ENCODE measurements at regions not wholly inside any gene's neighbourhood (a gene's known extent, or its start where the extent isn't known, plus 50 kb on each side); places are given as distances from the start of the nearest gene placed in this dataset.
"Not testable (repeated sequence)": the region's sequence is repeated elsewhere in the genome, so short reads cannot be mapped to it uniquely, and the experiment has no call there.

- POLR2A ChIA-PET = no interaction called here
- peaks cover 0 to 4% (median 0%) of the 10 kb centered on the region in 7 donors for H3K4me1 Mint-ChIP-seq
- DNase-seq (no peak), ATAC-seq (no peak)
- H3K4me3 Mint-ChIP-seq = no peak overlapping the region
- H3K36me3 ChIP-seq (ENCODE audit: control insufficient read depth in 2 of 3, insufficient read depth in 3 of 3, low read length in 3 of 3) = no peaks in the 10 kb centered on the region
- H3K27me3 Mint-ChIP-seq = peaks cover 10 to 16% (median 13%) of the 10 kb centered on the region in 5 donors
- intact Hi-C loops (cut with micrococcal nuclease) = no loop called here
- no peak overlapping the region for H3K27ac ChIP-seq (ENCODE audit: low read depth, low read length)
- H3K4me3 ChIP-seq (ENCODE audit: low read length) = no peak overlapping the region
- H3K9me3 Mint-ChIP-seq = peaks cover 0 to 2% (median 0%) of the 10 kb centered on the region in 11 donors
- H3K27me3 ChIP-seq (ENCODE audit: control insufficient read depth in 2 of 2, insufficient read depth in 2 of 2, low read length in 2 of 2) = no peaks in the 10 kb centered on the region
- H3K36me3 Mint-ChIP-seq = no peaks in the 10 kb centered on the region
- H3K9me3 ChIP-seq (ENCODE audit: control insufficient read depth in 2 of 3, low read length in 3 of 3) = no peaks in the 10 kb centered on the region
- H3K4me1 ChIP-seq (ENCODE audit: control insufficient read depth in 2 of 2, insufficient read depth in 2 of 2, low read length in 2 of 2) = no peaks in the 10 kb centered on the region
- CTCF ChIA-PET = no interaction called here
- H3K27ac Mint-ChIP-seq = no peak overlapping the region
Observed at GRCh38 chr6:804771-805170, 111.8 kb upstream of the EXOC2 start.

- ChIA-PET POLR2A (no interaction called here), CTCF (no interaction called here)
- no peak for ATAC-seq
- H3K9me3 ChIP-seq (ENCODE audit: control insufficient read depth in 2 of 3, low read length in 3 of 3) = no peaks in the 10 kb centered on the region
- no peak for DNase-seq
- H3K36me3 Mint-ChIP-seq = no peaks in the 10 kb centered on the region
- H3K27ac ChIP-seq (ENCODE audit: low read depth, low read length) = no peak overlapping the region
- H3K4me3 Mint-ChIP-seq = no peak overlapping the region
- peaks cover 0 to 4% (median 0%) of the 10 kb centered on the region in 7 donors for H3K4me1 Mint-ChIP-seq
- no peaks in the 10 kb centered on the region for H3K27me3 ChIP-seq (ENCODE audit: control insufficient read depth in 2 of 2, insufficient read depth in 2 of 2, low read length in 2 of 2)
- H3K27me3 Mint-ChIP-seq = peaks cover 14 to 19% (median 16%) of the 10 kb centered on the region in 5 donors
- no peaks in the 10 kb centered on the region for H3K4me1 ChIP-seq (ENCODE audit: control insufficient read depth in 2 of 2, insufficient read depth in 2 of 2, low read length in 2 of 2)
- H3K36me3 ChIP-seq (ENCODE audit: control insufficient read depth in 2 of 3, insufficient read depth in 3 of 3, low read length in 3 of 3) = no peaks in the 10 kb centered on the region
- intact Hi-C loops (cut with micrococcal nuclease) = no loop called here
- no peak overlapping the region for H3K27ac Mint-ChIP-seq
- H3K9me3 Mint-ChIP-seq = peaks cover 0 to 2% (median 0%) of the 10 kb centered on the region in 11 donors
- H3K4me3 ChIP-seq (ENCODE audit: low read length) = no peak overlapping the region
Observed at GRCh38 chr6:804317-804716, 111.4 kb upstream of the EXOC2 start.

DNA sequence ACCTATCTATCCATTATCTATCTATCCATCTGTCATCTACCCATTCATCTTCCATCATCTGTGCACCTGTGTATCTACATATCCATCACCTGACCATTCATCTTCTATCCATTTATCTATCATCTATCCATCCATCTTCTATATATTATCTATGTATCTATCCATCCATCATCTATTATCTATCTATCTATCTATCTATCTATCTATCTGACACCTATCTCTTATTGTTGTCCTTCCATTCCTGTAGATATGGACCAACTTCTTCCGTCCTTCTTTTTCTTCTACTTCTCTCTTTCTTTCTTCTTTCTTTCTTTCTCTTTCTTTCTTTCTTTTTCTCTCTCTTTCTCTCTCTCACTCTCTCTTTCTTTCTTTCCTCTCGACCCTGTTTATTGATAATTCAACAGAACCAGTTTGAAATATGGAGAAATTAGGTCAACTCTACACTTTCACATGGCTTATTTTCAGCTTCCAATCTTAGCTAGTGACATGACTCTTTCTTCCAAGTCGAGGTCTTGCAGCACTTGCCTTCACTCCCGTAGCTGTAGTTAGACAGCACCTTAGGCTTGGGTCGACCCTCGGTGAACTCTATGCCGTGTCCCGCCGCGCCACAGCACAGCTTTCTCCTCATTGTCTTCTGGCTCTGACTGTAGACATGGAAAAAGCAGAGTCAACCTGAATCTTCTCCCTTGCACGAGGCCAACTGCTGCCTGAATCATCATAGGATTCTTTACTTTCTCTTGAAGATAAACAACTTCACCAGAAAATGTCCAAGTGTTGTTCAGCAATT, 110.4 kb upstream of the EXOC2 start:
- Histone ChIP-seq H3K4me1 (ENCODE audit: control insufficient read depth in 2 of 2, insufficient read depth in 2 of 2, low read length in 2 of 2) (no peaks in the 10 kb centered on the region), H3K9me3 (ENCODE audit: control insufficient read depth in 2 of 3, low read length in 3 of 3) (no peaks in the 10 kb centered on the region), H3K27me3 (ENCODE audit: control insufficient read depth in 2 of 2, insufficient read depth in 2 of 2, low read length in 2 of 2) (no peaks in the 10 kb centered on the region), H3K27ac (ENCODE audit: low read depth, low read length) (no peak overlapping the region), H3K4me3 (ENCODE audit: low read length) (no peak overlapping the region), H3K36me3 (ENCODE audit: control insufficient read depth in 2 of 3, insufficient read depth in 3 of 3, low read length in 3 of 3) (no peaks in the 10 kb centered on the region)
- intact Hi-C loops (cut with micrococcal nuclease) = no loop called here
- no peak for ATAC-seq
- CTCF ChIA-PET = no interaction called here
- Mint-ChIP-seq H3K36me3 (no peaks in the 10 kb centered on the region), H3K9me3 (peaks cover 0 to 2% (median 0%) of the 10 kb centered on the region in 11 donors), H3K27me3 (peaks cover 15 to 21% (median 20%) of the 10 kb centered on the region in 5 donors), H3K4me1 (peaks cover 0 to 4% (median 0%) of the 10 kb centered on the region in 7 donors), H3K4me3 (no peak overlapping the region), H3K27ac (no peak overlapping the region)
- POLR2A ChIA-PET = no interaction called here
- DNase-seq = no peak

DNA sequence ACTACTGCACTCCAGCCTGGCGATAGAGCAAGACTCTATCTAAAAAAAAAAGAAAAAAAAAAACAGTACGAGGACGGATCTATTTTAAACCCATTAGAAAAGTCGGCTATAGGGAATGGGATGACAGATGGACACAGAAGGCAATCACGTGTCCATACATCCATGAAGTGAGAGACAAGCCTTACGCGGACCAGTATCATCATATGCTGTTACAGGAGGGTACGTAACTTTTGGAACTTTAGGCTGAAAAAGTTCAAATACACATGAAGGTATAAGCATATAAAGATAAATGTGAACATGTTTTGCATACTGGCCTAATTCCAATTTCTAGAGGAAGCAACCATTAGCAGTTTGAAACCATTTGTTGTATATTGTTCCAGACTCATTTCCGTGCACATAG, 109.8 kb upstream of the EXOC2 start:
- no peak overlapping the region for H3K27ac ChIP-seq (ENCODE audit: low read depth, low read length)
- CTCF ChIA-PET = no interaction called here

DNA sequence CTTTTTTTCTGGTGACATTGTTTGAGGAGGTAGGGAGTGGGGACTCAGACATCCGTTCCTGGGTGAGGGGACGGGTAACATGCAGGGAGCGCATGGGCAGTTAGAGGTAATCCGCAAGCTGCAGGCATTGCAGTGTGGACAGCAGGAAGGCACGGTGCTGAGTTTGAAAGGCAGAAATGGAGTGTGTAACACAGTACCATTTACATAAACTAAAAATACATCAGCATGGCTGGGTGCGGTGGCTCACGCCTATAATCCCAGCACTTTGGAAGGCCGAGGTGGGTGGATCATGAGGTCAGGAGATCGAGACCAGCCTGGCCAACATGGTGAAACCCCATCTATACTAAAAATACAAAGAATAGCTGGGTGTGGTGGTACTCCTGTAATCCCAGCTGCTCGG, 109.3 kb upstream of the EXOC2 start:
- intact Hi-C loops (cut with micrococcal nuclease); POLR2A ChIA-PET; H3K27ac ChIP-seq (ENCODE audit: low read depth, low read length); H3K9me3 Mint-ChIP-seq; H3K4me3 ChIP-seq (ENCODE audit: low read length); H3K9me3 ChIP-seq (ENCODE audit: control insufficient read depth in 2 of 3, low read length in 3 of 3); H3K27ac Mint-ChIP-seq; H3K4me3 Mint-ChIP-seq; CTCF ChIA-PET; H3K27me3 ChIP-seq (ENCODE audit: control insufficient read depth in 2 of 2, insufficient read depth in 2 of 2, low read length in 2 of 2); DNase-seq; H3K4me1 Mint-ChIP-seq; ATAC-seq; H3K4me1 ChIP-seq (ENCODE audit: control insufficient read depth in 2 of 2, insufficient read depth in 2 of 2, low read length in 2 of 2); H3K36me3 Mint-ChIP-seq; H3K36me3 ChIP-seq (ENCODE audit: control insufficient read depth in 2 of 3, insufficient read depth in 3 of 3, low read length in 3 of 3): not testable (repeated sequence)
- peaks cover 20 to 33% (median 26%) of the 10 kb centered on the region in 5 donors for H3K27me3 Mint-ChIP-seq

More for the DNA sequence above, 109.8 kb upstream of the EXOC2 start:
- DNase-seq (no peak), ATAC-seq (no peak)
- H3K4me1 ChIP-seq (ENCODE audit: control insufficient read depth in 2 of 2, insufficient read depth in 2 of 2, low read length in 2 of 2) = no peaks in the 10 kb centered on the region
- intact Hi-C loops (cut with micrococcal nuclease) = no loop called here
- POLR2A ChIA-PET = no interaction called here
- Mint-ChIP-seq H3K27me3 (peaks cover 20 to 28% (median 21%) of the 10 kb centered on the region in 5 donors), H3K4me3 (no peak overlapping the region), H3K4me1 (peaks cover 0 to 4% (median 0%) of the 10 kb centered on the region in 7 donors), H3K27ac (no peak overlapping the region), H3K9me3 (peaks cover 0 to 2% (median 0%) of the 10 kb centered on the region in 11 donors), H3K36me3 (no peaks in the 10 kb centered on the region)
- H3K36me3 ChIP-seq (ENCODE audit: control insufficient read depth in 2 of 3, insufficient read depth in 3 of 3, low read length in 3 of 3) = no peaks in the 10 kb centered on the region
- peaks cover 0 to 5% of the 10 kb centered on the region in 2 donors for H3K27me3 ChIP-seq (ENCODE audit: control insufficient read depth in 2 of 2, insufficient read depth in 2 of 2, low read length in 2 of 2)
- H3K4me3 ChIP-seq (ENCODE audit: low read length) = no peak overlapping the region
- H3K9me3 ChIP-seq (ENCODE audit: control insufficient read depth in 2 of 3, low read length in 3 of 3) = no peaks in the 10 kb centered on the region

DNA sequence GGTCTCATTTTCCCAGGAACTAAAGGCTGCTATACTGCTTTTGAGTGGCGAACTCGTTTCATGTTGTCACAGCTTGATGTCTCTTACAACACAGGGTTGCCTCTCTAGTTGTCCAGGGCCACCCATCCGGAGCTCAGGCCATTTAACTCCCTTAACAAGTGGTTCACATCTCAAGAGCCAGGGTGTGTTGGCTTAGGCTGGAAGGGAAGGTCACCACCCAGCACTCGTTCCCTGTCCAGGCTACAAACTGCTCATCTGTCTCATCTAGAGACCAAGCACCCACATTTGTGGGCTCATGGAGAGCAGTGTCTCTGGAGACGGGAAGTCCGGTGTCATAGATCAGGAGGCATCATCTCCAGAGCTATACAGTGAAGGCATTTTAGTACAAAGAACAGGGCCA, 106.8 kb upstream of the EXOC2 start:
- H3K27ac Mint-ChIP-seq = no peak overlapping the region

More for the DNA sequence above, 106.8 kb upstream of the EXOC2 start:
- Histone ChIP-seq H3K4me3 (ENCODE audit: low read length) (no peak overlapping the region), H3K9me3 (ENCODE audit: control insufficient read depth in 2 of 3, low read length in 3 of 3) (no peaks in the 10 kb centered on the region), H3K36me3 (ENCODE audit: control insufficient read depth in 2 of 3, insufficient read depth in 3 of 3, low read length in 3 of 3) (no peaks in the 10 kb centered on the region), H3K4me1 (ENCODE audit: control insufficient read depth in 2 of 2, insufficient read depth in 2 of 2, low read length in 2 of 2) (no peaks in the 10 kb centered on the region), H3K27me3 (ENCODE audit: control insufficient read depth in 2 of 2, insufficient read depth in 2 of 2, low read length in 2 of 2) (peaks cover 0 to 11% of the 10 kb centered on the region in 2 donors), H3K27ac (ENCODE audit: low read depth, low read length) (no peak overlapping the region)
- ATAC-seq (no peak), DNase-seq (no peak)
- no peaks in the 10 kb centered on the region for H3K36me3 Mint-ChIP-seq
- H3K9me3 Mint-ChIP-seq = peaks cover 0 to 2% (median 0%) of the 10 kb centered on the region in 11 donors
- intact Hi-C loops (cut with micrococcal nuclease) = loop anchor here (5.0 to 10.0 kb wide), 4 partner anchors 415 to 1833 kb away; partner anchors contain the start of gene FOXQ1 (in 1 of the 2)
- peaks cover 0 to 4% (median 0%) of the 10 kb centered on the region in 7 donors for H3K4me1 Mint-ChIP-seq
- ChIA-PET CTCF (interaction anchor here (0.6 to 1.5 kb wide), 2 partner anchors 401 to 581 kb away, joined by 3 read pairs; no protein-coding TSS in a partner anchor), POLR2A (no interaction called here)
- H3K4me3 Mint-ChIP-seq = no peak overlapping the region
- H3K27me3 Mint-ChIP-seq = peaks cover 29 to 51% (median 38%) of the 10 kb centered on the region in 5 donors
